Peyer's patch (tissue), 4 donors: ENCODE measurements at regions not wholly inside any gene's neighbourhood (a gene's known extent, or its start where the extent isn't known, plus 50 kb on each side); places are given as distances from the start of the nearest gene placed in this dataset.

Source experiments
- CTCF ChIP-seq, 6 experiments: fragments of 450-650 bp in 4 of 6; fragments of 200-600 bp in 2 of 6; sonication (generic) in 1 of 6; IDR thresholded peaks; one replicate each; pipeline ENCODE4 v1.5.1; 2017 to 2019; ENCODE audit warnings: antibody characterized with exemption in 6 of 6, mild to moderate bottlenecking in 3 of 6, moderate library complexity in 1 of 6
- POLR2A ChIP-seq, 2 donors: fragments of 450-650 bp; IDR thresholded peaks; one replicate each; pipeline ENCODE4 v1.5.1; 2017; ENCODE audit warnings: antibody characterized with exemption in 2 of 2, mild to moderate bottlenecking in 2 of 2, moderate library complexity in 2 of 2

GRCh38 chr7:13041368-13041988 is 354.0 kb downstream of the ARL4A start:
- TF ChIP-seq CTCF (IDR thresholded peaks at IDR 0.05) (no peak), POLR2A (IDR thresholded peaks at IDR 0.05) (no peak)
